UCSD-AML1 (cell line): ENCODE measurements at regions not wholly inside any gene's neighbourhood (a gene's known extent, or its start where the extent isn't known, plus 50 kb on each side); places are given as distances from the start of the nearest gene placed in this dataset.
"Not testable (repeated sequence)": the region's sequence is repeated elsewhere in the genome, so short reads cannot be mapped to it uniquely, and the experiment has no call there.

Experiments used
- DNase-seq: peaks from one replicate; lab custom pipeline; 2025; ENCODE audit not compliant: unreplicated experiment; lab: John Stamatoyannopoulos, UW

DNA sequence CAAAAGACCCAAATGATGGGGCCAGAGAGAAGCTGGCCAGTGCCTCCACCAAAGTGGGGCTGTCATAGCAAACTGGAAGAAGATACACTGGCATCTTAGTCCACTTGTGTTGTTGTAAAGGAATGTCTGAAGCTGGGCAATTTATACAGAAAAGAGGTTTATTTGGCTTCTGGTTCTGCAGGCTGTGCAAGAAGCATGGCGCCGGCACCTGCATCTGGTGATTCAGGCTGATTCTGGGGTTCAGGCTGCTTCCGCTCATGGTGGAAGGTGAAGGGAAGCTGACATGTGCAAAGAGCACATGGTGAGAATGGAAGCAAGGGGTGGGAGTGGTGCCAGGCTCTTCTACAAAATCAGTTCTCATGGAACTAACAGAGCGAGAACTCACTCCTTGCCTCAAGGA is 135.9 kb upstream of the TWIST2 start:
- DNase-seq = no peak

DNA sequence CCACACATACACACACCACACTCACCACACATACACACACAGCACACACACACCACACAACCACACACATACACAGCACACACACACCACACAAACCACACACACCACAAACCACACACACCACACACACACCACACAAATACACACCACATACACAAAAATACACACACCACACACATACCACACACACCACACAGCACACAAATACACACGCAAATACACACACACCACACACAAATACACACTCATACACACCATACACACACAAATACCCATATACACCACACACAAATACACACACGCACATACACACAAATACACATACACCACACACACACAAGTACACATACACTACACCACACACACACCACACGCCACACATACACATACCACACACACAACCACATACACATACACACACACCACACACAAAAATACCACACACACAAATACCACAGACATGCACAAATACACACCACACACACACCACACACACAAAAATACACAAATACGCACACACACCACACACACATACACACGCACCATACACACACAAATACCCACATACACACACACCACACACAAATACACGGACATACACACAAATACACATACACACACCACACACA is 134.6 kb upstream of the TWIST2 start:
- no peak for DNase-seq

DNA sequence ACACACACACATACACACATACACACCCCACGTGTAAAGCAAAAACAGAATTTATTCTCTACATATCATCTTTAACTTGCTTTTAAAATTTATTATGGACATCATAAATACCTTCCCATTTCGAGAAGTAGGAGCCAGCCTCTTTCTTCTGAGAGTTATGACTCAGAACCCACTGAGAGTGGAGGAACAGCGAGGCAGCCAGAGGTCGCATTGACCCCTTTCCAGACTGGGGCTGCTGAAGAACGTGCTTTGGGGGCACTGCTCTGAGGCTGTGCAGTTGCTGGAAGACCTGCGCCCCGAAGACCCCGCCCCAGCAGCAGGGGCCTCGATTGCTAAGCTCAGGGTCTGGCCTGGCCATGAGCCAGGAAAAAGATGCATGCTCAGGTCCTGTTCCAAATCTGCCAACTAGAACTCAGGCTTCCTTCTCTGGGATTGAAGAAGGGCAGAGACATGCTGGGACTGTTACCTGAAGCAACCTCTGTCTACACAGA is 133.8 kb upstream of the TWIST2 start:
- no peak for DNase-seq

DNA sequence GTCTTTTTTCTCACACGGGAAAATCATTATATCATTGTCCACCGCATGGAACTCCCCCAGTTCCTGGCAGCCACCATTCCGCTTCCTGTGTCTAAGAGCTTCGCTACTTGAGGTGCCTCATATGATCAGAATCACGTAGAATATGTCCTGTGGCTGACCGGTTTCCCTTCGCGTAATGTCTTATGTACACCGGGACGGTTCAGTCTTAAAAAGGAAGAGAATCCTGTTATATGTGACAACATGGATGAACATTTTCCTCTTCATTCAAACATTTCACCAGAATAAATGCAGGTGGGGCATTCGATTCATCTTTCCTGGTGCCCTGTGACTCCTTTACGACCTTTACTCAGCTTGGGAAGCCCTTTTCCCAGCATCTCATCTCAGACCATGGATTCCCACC is 131.7 kb upstream of the TWIST2 start:
- no peak for DNase-seq

DNA sequence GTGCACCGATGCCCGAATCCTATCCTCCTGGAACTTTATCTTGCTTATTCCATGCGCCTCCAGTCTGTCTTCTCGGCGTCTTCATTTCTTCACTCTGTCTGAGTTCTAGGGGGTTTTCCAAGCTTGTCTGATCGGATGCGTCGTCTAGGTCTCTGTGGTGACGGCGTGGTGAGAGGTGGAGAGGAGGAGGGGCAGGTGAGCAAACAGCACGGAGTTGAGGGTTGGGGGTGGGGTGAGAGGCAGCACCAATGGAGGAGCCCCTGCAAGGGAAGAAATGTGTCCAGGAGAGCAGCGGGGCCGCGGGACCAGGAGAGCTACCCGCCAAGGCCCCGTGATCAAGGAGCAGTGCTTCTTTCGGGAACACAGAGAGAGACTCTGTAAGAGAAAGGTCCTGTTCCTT is 131.3 kb upstream of the TWIST2 start:
- no peak for DNase-seq

DNA sequence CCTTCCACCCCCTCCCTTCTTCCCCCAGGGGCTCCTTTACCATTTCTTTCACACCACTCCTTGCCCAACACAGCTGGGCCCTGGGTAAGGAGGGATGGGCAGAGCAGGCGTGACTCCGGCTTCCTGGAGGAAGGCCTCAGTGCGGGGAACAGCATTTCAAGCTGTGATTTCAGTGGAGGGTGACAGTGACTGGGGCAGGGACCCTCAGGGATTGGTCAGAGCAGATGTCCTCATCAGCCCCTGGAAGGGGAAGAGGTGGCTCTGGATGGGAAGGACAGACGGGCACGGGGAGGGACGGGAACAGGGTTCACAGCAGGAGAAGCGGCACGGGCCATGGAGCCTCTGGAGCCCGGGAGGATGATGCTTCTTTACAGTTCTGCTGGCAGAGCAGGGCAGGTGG is 130.8 kb upstream of the TWIST2 start:
- DNase-seq = no peak

DNA sequence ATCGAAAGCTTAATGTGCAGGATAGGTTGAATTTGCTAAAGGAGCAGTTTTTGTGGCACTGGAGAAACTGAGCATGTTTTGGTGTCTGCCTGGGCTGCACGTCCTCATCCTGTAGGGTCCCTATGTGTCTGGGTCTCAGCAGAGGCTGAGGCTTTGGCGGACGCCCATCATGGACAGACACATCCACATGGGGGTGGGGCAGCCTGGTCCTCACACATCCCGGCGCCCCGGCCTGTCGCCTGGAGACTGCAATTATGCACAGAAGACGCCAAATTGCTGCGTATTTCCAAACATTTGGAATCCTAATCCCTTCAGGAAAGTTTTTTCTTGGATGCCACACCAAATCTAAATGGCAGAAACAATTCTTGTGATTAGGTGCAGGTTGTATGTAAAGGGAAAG is 128.2 kb upstream of the TWIST2 start:
- no peak for DNase-seq

DNA sequence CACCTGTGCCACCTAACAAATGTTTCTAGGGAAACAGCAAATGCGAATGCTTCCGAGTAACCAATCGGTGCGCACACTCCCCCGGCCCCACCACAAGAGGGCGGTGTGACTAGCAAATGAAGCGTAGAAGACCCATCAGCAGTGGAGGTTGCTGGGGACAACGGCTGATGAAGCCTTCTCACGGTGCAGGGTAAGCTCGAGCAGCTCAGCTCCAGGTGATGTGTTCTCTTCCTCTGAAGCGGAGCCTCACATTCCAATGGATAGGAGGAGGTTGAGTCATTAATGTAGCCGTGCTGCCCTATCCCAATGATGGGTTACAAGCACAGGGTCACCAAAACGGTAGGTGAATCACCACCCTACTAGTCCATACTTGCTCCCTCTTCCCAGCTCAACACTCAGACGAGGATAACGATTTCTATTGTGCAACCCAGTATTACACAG is 127.6 kb upstream of the TWIST2 start:
- peak; percentile 53 for DNase-seq

DNA sequence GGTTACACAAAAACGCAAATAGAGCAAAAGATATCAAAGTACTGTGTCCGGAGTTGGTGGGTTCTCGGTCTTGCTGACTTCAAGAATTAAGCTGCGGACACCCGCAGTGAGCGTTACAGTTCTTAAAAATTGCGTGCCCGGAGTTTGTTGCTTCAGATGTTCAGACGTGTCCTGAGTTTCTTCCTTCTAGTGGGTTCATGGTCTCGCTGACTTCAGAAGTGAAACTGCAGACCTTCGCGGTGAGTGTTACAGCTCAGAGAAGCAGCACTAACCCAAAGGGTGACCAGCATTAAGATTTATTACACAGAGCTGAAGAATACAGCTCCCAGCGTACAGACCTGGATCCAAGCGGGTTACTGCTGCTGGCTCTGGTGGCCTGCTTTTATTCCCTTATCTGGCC is 125.7 kb upstream of the TWIST2 start:
- DNase-seq = no peak

DNA sequence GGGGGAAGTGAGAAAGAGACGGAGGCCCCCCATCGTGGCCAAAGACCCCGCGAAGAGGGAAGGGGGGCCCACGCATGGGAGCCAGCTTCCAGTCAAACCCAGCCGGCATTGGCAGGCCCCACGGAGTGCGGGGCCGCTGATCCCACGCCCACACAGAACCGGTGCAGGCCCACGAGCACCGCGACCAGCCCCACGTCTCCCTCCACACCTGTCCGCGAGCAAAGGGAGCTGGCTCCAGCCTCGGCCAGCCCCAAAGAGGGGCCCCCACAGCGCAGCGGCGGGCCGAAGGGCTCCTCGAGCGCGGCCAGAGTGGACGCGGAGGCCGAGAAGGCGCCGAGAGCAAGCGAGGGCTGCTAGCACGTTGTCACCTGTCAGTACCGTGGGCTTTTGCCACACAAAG is 125.0 kb upstream of the TWIST2 start:
- no peak for DNase-seq

DNA sequence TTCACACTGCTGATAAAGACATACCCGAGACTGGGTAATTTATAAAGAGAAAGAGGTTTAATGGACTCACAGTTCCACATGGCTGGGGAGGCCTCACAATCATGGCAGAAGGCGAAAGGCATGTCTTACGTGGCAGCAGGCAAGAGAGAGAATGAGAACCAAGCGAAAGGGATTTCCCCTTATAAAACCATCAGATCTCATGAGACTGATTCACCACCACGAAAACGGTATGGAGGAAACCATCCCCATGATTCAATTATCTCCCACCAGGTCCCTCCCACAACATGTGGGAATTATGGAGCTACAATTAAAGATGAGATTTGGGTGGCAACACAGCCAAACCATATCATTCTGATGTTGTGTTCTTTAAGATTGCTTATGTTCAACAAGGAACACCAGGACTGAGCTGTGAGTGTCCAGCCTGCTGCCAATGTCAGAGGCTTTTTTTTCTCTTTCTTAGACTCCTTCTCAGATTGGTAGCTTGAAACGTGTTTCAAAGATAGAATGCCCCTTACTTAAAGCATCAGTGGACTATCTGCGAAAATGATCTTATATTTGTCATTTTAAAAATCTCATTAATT is 124.1 kb upstream of the TWIST2 start:
- not testable (repeated sequence) for DNase-seq

DNA sequence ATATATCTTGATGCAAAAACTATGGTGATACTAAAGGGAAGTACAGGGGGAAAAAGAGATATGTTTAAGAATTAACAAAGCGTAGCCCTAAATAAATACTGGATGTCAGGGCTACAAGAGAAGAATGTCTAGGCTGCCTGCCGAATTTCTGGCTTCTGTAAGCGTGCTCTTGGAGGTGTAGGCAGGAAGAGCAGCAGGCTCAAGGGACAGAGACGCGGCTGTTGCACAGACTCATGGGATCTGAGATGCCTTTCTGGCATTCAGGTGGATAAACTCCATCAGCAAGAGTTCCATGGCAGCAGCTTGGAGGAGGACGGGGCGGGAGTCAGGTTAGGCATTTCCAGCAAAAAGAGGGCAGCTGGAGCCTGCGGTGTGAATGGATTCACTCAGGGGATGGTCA is 123.2 kb upstream of the TWIST2 start:
- no peak for DNase-seq

DNA sequence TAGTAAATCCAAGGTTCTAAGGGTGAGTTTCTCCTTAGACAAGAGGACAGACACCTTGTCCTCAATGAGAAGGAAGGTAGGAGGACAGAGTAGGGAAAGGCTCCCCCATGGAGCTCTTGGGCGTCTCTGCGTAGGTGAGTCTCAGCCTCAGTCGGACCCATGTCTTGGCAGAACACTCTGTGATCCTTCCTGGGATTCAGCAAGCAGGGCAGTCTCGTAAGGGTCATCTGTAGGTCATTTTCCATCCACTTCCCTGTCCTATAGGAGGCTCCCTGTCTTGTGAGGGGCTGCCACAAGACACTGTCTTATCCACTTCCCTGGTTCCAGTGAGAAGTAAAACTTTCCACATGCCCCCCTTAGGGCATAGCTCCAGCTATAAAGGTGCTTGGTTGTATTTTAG is 122.6 kb upstream of the TWIST2 start:
- no peak for DNase-seq

DNA sequence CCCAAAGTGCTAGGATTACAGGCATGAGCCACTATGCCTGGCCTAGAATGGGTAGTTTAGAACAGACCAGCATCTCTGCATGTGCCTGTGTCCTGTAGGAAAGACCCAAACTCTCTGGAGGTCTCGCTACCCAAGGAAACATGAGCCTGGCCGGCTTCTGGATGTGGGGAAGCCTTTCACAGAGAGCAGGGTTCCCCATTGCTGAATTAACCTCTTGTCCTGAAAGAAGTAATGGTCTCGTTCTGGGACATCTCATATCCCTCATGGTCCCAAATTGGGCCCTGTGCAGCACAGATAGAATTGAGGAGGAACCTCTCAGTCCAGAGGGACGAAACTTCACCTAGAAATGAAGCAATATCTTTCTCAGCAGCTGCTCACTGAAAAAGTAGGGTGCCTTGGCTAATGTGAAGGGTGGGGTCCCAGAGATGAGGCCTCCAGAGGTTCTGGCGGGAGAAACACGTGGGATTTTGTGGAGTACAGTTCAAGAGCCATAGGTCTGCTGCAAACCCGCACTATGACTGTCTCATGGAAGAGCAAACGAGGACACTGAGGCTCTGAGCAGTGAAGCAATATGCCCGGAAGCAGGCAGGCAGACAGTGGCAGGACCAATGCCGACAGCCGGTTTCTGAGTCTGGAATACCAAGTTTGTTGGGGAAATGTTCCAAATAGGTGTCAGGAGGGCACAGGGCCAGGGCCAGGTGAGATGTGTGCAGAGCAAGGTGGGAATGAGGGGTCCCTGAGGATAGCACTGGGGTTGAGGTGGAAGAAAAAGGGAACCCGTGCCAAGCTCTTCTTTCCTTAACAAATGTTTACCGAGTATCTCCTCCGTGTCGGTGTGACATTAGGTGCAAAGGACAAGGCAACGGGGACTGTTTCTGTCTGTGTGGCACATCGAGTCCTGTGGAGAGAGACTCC is 121.0 kb upstream of the TWIST2 start:
- no peak for DNase-seq

DNA sequence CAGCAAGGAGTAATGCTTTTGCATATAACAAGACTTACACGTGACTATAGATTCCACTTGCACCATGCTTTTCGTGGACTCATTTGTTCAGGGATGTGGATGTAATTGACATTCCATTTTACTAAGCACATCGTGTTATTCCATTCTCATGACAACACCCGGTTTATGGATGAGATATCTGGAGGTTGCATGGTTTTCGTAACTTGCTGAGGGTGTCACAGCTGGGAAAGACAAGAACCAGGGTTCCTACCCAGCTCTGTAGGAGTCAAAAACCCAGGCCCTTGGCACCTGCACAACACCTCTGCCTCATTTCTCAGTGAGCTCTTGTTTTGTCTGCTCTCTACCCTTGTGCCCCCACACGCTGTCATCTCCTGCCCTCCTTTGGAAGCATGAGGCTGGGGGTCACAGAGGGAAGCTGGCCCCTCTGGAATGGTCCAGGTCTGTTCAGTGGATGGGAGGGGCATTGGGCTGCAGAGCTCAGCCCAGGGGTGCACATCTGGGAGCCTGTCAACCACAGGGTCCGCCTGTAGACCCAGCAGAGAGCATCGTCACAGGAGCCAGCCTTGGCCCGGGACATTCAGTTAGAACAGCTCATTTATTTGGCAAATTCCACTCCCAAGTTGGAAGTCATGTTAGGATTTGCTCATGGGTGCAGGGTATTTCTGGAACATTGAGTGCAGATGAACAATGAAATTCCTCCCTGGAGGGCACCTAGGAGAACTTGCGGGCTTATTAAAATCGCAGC is 120.1 kb upstream of the TWIST2 start:
- no peak for DNase-seq

DNA sequence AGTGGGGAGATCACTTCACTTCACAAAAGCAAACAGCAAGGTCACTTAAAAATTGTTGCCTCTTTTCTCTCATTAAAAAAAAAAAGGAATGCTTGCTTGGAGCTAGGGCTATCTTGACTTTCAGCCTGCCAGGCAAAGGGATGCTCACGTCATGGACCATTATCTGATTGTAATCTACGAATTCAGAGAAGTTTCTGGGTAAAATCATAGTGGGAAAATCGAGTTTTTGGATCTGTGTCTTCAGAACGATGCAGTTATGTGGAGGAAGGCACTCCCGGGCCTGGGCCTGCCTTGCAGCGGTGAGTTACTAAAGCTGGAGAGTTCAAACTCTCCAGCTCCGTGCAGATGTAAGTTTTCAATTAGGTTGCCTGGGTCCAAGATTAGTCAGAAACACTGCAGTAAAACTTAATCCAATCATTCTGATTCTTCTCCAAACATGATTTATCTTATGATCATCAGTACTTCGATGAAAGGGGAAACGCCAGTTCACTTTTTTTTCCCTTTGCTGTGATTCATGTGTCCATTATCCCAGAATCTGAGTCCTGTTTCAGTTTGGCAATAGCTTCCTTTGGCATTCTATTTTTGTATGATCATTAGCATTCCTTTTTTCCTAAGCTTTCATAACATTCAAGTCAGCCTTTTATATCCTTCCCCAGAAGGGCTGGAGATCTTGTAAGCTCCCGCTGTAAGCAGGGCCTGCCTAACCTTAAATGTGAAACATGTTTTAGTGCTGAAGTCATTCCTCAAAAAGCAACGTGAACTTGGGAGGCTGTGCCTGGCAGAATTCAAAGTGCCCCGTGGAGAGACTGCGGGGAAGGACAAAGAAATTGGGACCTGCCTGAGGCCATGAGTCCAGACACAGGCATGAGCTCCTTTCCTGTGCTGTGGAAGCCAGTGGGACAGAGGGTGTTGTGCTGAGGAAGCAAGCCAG is 119.3 kb upstream of the TWIST2 start:
- DNase-seq = no peak

DNA sequence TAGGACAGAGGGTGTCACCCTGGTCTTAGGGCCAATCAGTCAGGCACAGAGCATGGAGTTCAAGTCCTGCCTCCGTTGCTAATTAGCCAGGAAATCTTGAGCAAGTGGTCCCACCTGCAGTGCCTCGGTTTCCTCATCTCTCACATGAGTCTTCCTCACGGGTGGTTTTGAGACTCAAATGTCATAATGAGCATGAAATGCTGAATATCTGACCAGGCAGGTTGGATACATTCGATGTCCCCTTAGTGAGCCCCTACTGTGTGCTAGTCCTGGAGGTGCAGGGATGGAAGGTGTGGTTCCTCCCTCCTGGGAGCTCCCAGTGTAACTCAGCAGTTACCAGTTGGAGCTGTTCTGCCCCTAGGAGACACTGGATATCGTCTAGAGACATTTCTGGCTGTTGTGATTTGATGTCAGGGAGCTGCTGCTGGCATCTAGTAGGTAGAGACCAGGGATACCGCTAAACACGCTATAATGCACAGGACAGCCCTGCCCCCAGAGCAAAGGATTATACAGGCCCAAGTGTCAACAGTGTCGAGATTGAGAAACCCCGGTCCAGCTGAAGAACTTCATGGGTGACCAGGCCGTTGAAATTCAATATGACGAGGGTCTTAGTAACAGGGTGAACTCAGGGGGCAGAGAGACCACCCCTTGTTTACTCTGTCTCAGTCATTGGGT is 118.5 kb upstream of the TWIST2 start:
- DNase-seq = no peak

DNA sequence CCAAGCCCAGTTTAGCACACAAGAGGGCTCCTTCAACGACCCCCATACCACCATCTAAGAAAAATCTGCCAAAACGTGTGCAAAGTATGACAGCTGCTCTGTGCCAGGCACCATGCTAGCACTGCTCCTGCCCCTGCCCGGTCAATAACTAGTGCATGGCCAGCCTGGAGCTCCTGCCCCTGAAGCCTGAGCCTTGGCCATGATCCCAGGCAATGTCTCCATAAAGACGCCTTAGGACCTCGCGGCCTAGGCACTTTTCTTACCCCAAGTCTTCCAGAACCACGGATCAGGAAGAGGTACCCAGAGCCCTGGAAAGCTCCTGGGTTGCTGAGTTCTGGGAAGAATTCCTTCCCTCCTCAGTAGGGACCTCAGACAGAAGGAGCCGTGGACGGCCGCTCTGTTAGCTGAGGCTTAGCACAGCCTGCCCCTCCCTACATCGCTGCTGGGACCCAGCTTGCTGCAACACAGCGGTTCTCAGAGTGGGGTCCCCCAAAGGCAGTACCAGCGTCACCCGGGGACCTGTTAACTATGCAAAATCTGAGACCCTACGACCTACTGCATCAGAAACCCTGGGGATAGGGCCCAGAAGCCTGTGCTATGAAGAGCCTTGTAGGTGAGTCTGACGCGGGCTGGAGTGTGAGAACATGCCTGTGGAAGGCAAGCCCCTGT is 117.8 kb upstream of the TWIST2 start:
- no peak for DNase-seq

DNA sequence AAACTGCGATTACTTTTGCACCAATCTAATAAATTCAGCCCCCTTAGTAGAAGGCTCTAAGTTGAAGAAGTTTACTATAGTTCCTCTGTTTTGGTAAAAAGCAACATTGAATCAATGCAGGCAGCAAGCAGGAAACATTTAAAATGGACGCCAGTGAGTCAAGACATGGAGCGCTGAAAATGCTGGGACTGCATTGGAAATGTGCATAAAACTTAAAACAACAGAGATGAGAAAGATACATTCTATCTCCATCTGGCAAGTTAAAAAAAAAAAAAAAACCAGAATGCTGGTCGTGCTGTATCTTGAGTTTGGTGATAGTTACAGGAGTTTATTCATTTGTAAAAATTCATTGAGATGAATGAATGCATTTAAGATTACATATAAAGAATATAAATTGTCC is 117.0 kb upstream of the TWIST2 start:
- no peak for DNase-seq
